Activated CD4-positive, CD25-positive, alpha-beta regulatory T cell (primary cell): ENCODE measurements at regions not wholly inside any gene's neighbourhood (a gene's known extent, or its start where the extent isn't known, plus 50 kb on each side); places are given as distances from the start of the nearest gene placed in this dataset.
"Not testable (repeated sequence)": the region's sequence is repeated elsewhere in the genome, so short reads cannot be mapped to it uniquely, and the experiment has no call there.

Source experiments
- DNase-seq, 4 experiments: peaks; one replicate each; lab custom pipeline; 2025; lab: John Stamatoyannopoulos, UW

- DNase-seq: not testable (repeated sequence)
These were observed 226.0 kb downstream of the TMEM121 start for GRCh38 chr14:105752420-105752819.

DNA sequence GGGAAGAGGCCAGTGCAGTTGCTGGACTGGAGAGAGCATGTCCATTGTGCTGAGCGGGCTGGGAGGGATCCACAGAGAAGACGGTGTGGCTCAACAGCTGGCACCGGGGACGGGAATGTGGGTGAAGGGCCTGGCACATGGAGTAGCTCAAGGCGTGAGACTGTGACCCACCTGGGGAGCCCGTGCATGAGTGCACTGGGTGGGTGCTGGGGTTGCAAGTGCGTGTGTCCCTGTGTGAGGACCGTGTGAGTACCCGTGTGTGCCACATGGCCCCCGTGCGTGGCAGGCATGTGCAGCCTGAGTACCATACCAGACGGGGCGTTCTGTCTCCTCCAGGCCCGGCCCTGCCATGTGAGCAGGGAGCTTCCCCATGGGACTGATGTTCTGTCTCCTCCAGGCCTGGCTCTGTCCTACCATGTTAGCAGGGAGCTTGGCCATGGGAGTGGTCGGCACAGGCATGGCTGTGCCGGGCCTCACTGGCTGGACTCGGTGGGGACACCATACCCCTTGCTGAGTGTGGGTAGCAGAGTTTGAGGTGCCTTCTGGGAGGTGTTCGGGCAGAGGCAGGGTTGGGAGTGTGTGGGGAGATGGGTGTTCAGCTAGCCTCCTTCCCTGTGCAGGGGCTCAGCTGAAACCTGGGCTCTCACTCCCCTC, 234.4 kb downstream of the TMEM121 start:
- no peak for DNase-seq

DNA sequence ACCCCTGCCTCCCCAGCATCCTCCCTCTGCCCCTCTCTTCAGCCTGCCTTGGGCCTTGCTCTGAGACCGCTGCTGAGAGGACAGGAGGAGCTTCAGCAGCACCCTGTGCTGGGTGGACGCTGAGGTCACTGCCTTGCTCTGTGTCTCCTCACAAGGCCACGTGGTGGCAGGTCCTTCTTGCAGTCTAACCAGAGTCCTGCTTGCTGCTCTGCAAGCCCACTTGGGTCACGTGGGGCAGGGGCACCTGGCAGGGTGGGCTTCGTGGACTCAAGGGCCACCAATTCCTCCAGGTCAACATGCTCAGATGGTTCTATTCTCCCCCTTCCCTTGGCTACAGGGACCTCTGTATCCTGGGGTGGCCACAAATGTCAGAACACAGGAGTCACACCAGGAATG, 235.0 kb downstream of the TMEM121 start:
- not testable (repeated sequence) for DNase-seq

DNA sequence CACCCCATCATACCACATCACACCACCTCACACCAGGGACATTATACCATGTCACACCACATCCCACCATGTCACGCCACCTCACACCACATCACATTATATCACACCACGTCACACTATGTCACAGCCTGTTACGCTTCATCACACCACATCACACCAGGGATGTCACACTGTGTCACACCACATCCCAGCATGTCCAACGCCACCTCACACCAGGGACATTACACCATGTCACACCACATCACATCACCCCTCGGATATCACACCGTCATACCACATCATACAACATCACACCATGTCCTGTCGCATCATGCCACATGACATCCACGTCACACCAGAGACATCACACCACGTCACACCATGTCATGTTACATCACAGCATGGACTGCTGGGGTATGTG, 235.5 kb downstream of the TMEM121 start:
- DNase-seq: no peak

GRCh38 chr14:105762262-105762661, 235.9 kb downstream of the TMEM121 start:
- DNase-seq: not testable (repeated sequence)

DNA sequence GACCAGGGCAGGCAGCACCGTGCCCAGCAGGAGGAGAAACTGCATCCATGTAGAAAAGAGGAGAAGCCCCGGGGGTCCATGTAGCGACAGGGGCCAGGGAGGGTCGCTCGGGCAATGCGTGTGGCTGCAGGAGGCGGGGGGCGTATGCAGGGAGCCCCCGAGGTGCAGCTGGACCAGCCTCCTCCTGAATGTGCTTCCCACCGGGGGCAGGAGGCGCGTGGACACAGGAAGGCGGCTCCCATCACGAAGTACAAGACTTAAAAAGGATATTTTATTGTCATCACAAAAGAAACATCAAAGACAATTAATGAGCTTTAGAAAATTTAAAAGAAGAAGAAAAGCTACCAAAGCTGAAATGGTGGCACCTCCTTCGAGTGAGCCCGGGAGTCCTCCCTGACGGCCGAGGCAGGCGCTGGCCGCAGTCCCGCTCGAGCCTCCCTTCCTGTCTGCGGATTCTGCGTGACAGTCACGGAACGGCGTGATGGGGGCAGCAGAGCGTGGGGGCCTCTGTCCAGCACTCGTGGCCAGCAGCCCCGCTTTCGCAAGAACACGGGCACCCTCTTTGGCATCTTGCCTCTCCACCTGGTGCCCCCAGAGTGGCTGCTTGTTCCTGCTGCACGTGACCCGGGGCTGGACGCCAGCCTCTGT, 238.0 kb downstream of the TMEM121 start:
- DNase-seq: not testable (repeated sequence)

DNA sequence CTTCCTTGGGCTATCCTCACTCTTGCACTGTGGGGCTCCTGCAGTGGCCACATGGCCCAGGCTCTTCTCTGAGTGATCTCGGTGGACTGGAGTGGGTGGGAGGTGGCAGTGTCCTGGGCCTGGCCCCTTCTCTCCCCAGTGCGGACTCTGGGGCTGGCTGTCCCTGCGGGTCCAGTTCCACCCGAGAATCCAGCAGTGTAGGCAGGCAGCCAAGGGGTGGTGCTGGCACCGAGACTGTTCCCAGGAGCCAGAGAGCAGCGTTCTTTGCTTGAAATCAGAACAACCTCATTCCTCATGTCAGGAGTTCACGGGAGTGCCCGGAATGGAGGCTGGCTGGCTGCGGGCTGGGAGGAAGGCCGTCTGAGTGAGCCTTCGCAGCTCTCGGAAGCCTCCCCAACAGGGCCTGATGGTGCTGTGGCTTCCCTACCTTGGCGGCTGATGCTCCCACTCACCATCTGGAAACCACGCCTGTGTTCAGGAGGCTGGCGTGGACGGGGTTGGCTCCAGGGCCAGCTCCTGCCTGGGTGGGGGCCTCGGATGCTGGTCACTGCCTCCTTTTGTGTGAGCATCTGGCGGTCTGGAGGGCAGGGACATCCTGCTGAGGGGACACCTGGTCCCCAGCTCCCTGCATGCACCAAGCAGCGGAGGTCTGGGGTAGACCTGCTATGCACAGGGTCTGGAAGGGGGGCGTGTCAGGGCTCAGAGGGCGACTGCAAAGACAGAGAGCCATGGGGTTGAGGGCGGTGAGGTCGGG, 238.9 kb downstream of the TMEM121 start:
- not testable (repeated sequence) for DNase-seq

DNA sequence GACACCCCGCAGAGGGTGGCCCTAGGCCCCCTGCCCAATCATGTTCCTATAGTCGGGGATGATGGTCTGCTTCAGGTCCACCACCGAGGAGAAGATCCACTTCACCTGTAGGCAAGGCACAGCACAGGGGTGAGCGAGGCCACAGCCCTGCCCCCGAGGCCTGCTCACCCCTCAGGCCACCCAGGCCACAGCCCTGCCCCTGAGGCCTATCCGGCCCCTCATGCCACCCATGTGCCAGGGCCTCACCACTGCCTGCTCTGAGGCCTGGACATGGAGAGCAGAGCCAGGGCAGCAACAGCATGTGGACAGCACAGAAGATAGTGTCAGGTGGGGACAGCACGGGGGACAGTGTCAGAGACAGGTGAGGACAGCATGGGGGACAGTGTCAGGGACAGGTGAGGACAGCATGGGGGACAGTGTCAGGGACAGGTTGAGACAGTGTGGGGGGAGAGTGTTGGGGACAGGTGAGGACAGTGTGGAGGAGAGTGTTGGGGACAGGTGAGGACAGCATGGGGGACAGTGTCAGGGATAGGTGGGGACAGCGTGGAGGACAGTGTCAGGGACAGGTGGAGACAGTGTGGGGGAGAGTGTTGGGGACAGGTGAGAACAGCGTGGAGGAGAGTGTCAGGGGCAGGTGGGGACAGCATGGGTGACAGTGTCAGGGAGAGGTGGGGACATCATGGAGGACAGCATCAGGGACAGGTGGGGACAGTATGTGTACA, 239.7 kb downstream of the TMEM121 start:
- no peak for DNase-seq

DNA sequence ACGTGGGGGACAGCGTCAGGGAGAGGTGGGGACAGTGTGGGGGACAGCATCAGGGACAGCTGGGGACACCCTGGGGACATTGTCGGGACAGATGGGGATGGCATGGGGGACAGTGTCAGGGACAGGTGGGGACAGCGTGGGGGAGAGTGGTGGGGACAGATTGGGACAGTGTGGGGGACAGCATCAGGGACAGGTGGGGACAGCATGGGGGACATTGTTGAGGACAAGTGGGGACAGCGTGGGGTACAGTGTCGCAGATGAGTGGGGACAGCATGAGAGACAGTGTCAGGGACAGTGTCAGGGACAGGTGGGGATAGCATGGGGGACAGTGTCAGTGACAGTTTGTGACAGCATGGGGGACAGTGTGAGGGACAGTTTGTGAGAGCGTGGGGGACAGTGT, 240.9 kb downstream of the TMEM121 start:
- DNase-seq: no peak

- DNase-seq: not testable (repeated sequence)
These were observed 241.7 kb downstream of the TMEM121 start for GRCh38 chr14:105768039-105768438.

GRCh38 chr14:105769061-105769730, 242.8 kb downstream of the TMEM121 start:
- DNase-seq: not testable (repeated sequence)

DNA sequence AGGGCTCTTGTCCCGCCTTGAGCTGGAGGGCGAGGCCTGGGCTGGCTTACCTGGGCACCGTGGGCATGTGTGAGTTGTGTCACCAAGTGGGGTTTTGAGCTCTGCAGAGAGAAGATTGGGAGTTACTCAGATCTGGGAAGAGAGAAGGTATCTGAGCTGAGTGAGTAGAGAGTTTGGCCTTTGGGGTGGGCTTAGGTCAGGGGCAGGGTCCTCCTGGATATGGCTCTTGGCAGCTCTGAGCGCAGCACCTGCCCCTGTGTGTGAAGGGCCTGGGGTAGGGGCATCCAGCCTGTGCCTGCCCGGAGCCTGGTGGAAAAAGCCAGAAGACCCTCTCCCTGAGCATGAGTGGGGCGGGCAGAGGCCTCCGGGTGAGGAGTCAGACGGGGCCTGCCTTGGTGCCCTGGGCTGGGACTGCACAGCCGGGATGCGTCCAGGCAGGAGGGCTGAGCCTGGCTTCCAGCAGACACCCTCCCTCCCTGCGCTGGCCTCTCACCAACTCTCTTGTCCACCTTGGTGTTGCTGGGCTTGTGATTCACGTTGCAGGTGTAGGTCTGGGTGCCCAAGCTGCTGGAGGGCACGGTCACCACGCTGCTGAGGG, 244.3 kb downstream of the TMEM121 start:
- not testable (repeated sequence) for DNase-seq

GRCh38 chr14:105771261-105772226, 245.2 kb downstream of the TMEM121 start:
- not testable (repeated sequence) for DNase-seq

- not testable (repeated sequence) for DNase-seq
These were observed 246.4 kb downstream of the TMEM121 start for GRCh38 chr14:105772710-105773250.

GRCh38 chr14:105773584-105773983, 247.2 kb downstream of the TMEM121 start:
- DNase-seq: no peak

GRCh38 chr14:105774001-105774400, 247.6 kb downstream of the TMEM121 start:
- DNase-seq: no peak

DNA sequence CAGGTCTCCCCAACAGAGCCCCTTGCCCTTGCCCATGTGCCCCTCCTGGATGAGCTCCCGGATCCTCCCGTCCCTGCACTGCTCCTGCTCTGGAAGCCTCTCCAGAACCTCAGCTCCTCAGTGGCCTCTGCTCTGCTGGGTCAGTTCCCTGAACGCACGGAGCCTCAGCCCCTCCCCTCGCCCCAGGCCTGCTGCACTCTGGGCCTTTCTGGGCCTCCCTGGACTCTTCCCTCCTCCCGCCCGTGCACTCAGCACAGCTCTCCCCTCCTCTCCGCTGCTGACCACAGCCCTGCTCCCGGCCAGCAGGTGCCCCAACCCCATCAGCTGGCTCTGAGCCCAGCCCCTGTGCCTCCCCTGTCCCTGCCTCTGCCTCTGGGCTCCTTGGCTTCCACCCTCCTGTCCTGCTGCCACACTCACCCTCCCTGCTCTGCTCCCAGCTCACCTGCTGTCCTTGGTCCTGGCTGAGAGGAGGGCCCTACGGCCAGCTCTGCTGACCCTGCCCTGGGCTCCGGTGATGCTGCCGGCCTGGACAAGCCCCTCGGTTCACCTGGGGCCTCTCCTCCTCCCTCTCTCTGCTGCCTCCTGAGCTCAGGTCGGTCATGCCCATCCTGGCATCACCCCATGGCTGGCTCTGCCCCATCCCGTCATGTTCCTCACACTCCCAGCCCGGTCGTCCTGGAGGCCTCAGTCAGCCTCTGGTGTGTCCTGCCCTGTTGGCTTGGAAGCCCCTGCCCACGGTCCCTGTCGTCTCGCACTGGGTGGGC, 248.4 kb downstream of the TMEM121 start:
- DNase-seq: not testable (repeated sequence)

DNA sequence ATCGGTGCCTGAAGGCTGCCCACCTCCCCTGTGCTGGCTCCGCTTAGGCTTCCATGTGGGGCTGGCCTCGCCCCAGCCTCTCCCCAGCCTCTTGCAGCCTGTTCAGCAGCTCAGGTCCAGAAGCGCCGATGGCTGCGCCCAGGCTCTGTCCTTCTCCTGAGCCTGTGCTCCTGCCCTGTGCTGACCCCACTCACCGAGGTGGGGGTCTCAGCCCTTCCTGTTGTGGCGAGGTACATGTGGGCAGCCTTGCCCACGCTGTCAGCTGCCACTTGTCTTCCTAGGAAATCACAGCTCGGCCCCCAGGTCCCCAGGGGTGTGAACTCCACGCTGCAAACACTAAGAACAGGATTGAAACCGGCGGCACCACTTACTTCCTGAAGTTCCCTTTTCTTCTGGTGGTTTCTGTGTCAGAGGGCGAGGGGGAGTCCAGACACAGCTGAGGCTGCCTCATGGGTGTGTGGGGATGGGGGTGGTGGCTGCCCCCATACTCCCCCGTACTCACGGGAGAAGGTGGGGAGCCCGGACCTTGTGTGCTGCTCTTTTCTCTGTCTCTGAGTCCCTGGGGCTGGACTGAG, 249.1 kb downstream of the TMEM121 start:
- DNase-seq: not testable (repeated sequence)

GRCh38 chr14:105776112-105776511, 249.7 kb downstream of the TMEM121 start:
- DNase-seq: not testable (repeated sequence)
